ENCODE measurements at regions not wholly inside any gene's neighbourhood (a gene's known extent, or its start where the extent isn't known, plus 50 kb on each side); places are given as distances from the start of the nearest gene placed in this dataset.

DNA sequence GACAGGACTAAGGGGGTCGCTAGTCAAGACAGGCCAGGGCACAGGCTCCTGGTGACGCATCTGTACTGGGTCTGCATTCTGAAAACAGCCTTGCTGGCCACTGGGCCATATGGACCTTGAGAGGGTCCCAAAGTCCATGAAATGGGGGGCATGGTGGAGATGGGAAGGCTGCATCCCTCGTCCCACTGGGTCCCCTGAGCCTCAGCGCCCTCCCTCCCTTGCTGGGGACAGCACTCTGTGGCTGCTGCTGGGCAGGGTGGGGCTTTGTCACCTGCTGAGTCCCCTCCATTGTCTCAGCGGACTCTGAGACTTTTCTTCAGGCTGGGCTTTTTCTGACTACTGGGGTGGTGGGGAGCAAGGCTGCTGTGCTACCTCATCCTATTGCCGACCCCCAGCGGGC is 205.2 kb downstream of the RHOU start:
- Histone ChIP-seq H3K4me3 (no peak overlapping the region), H3K27me3 (no peaks in the 10 kb centered on the region), H3K9me3 (no peaks in the 10 kb centered on the region), H3K36me3 (no peaks in the 10 kb centered on the region), H3K4me1 (peaks cover 0 to 21% (median 12%) of the 10 kb centered on the region in 4 donors), H3K27ac (no peak overlapping the region)
- no peak for TF ChIP-seq CTCF (IDR thresholded peaks at IDR 0.05)
- DNase-seq: no peak
- intact Hi-C loops (cut with DNase I; ENCODE audit: low total_unique reads): no loop called here

- Histone ChIP-seq H3K9me3 (no peaks in the 10 kb centered on the region), H3K27ac (no peak overlapping the region), H3K4me1 (peaks cover 0 to 21% (median 12%) of the 10 kb centered on the region in 4 donors), H3K36me3 (no peaks in the 10 kb centered on the region), H3K4me3 (no peak overlapping the region), H3K27me3 (no peaks in the 10 kb centered on the region)
- intact Hi-C loops (cut with DNase I; ENCODE audit: low total_unique reads): no loop called here
- TF ChIP-seq CTCF (IDR thresholded peaks at IDR 0.05): no peak
- DNase-seq: no peak
These were observed 205.6 kb downstream of the RHOU start for GRCh38 chr1:228940926-228941325.

GRCh38 chr1:228941666-228942065 is 206.4 kb downstream of the RHOU start:
- no peak overlapping the region for H3K4me3 ChIP-seq
- H3K27me3 ChIP-seq: no peaks in the 10 kb centered on the region
- intact Hi-C loops (cut with DNase I; ENCODE audit: low total_unique reads): no loop called here
- no peak overlapping the region for H3K27ac ChIP-seq
- no peak for DNase-seq
- no peak for TF ChIP-seq CTCF (IDR thresholded peaks at IDR 0.05)
- peaks cover 0 to 21% (median 12%) of the 10 kb centered on the region in 4 donors for H3K4me1 ChIP-seq
- no peaks in the 10 kb centered on the region for H3K9me3 ChIP-seq
- no peaks in the 10 kb centered on the region for H3K36me3 ChIP-seq

- Histone ChIP-seq H3K4me1 (peaks cover 0 to 11% (median 6%) of the 10 kb centered on the region in 4 donors), H3K36me3 (no peaks in the 10 kb centered on the region), H3K27ac (no peak overlapping the region), H3K9me3 (no peaks in the 10 kb centered on the region), H3K27me3 (no peaks in the 10 kb centered on the region), H3K4me3 (no peak overlapping the region)
- no peak for TF ChIP-seq CTCF (IDR thresholded peaks at IDR 0.05)
- intact Hi-C loops (cut with DNase I; ENCODE audit: low total_unique reads): no loop called here
- DNase-seq: no peak
These were observed 208.2 kb downstream of the RHOU start for GRCh38 chr1:228943436-228943835.

- no peak overlapping the region for H3K27ac ChIP-seq
- H3K4me1 ChIP-seq: peaks cover 0 to 2% (median 0%) of the 10 kb centered on the region in 4 donors
- intact Hi-C loops (cut with DNase I; ENCODE audit: low total_unique reads): no loop called here
- no peaks in the 10 kb centered on the region for H3K36me3 ChIP-seq
- no peak for TF ChIP-seq CTCF (IDR thresholded peaks at IDR 0.05)
- no peaks in the 10 kb centered on the region for H3K27me3 ChIP-seq
- no peak overlapping the region for H3K4me3 ChIP-seq
- DNase-seq: no peak
- H3K9me3 ChIP-seq: no peaks in the 10 kb centered on the region
These were observed 209.0 kb downstream of the RHOU start for GRCh38 chr1:228944296-228944695.

GRCh38 chr1:228944935-228945371 is 209.7 kb downstream of the RHOU start:
- no peak for DNase-seq
- H3K9me3 ChIP-seq: no peaks in the 10 kb centered on the region
- no peak overlapping the region for H3K4me3 ChIP-seq
- no peak overlapping the region for H3K27ac ChIP-seq
- no peaks in the 10 kb centered on the region for H3K36me3 ChIP-seq
- no peaks in the 10 kb centered on the region for H3K27me3 ChIP-seq
- no peak for TF ChIP-seq CTCF (IDR thresholded peaks at IDR 0.05)
- H3K4me1 ChIP-seq: no peaks in the 10 kb centered on the region
- intact Hi-C loops (cut with DNase I; ENCODE audit: low total_unique reads): no loop called here

Measured in tibial artery (tissue), 4 donors.